ENCODE measurements at regions not wholly inside any gene's neighbourhood (a gene's known extent, or its start where the extent isn't known, plus 50 kb on each side); places are given as distances from the start of the nearest gene placed in this dataset.

DNA sequence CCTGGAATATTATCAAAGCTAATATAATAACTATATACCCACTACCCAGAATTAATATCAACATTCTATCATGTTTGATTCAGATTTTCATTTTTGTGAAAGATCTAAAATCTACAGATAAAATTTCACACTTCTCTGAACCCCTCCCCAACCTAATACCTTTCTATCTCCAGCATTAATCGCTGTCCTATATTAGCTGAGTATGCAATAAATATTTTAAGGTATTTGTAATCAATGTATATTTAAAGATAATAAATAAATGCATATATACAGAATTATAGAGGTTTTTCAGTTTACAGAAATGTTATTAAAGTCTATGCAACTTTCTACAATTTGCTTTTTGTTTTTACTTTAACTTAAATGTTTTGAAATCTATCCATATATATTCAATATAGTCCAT lies 156.7 kb upstream of the NRSN1 start:
- TF ChIP-seq ZFX (IDR thresholded peaks at IDR 0.05) = no peak
- TF ChIP-seq, protein P1, sequence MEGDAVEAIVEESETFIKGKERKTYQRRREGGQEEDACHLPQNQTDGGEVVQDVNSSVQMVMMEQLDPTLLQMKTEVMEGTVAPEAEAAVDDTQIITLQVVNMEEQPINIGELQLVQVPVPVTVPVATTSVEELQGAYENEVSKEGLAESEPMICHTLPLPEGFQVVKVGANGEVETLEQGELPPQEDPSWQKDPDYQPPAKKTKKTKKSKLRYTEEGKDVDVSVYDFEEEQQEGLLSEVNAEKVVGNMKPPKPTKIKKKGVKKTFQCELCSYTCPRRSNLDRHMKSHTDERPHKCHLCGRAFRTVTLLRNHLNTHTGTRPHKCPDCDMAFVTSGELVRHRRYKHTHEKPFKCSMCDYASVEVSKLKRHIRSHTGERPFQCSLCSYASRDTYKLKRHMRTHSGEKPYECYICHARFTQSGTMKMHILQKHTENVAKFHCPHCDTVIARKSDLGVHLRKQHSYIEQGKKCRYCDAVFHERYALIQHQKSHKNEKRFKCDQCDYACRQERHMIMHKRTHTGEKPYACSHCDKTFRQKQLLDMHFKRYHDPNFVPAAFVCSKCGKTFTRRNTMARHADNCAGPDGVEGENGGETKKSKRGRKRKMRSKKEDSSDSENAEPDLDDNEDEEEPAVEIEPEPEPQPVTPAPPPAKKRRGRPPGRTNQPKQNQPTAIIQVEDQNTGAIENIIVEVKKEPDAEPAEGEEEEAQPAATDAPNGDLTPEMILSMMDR (conservative IDR thresholded peaks at IDR 0.05) = no peak
- H3K27ac ChIP-seq = no peak overlapping the region

DNA sequence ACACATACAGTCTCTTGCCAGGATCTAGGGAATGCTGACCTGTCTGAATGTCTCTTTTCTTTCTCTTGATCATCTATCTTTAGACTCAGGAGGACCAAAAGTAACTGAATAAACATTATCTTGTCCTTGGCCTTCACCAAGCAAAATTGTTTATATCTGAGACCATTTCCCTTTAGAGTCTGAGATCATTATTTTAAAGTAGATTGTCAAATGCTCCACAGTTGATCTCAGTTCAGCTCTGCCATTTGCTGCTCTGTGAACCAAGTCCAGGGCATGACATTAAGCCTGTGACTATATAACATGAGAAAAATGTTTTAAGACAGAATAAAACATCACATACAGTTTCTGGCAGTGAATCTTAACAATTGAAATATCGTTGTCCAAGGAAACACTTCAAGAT lies 148.3 kb upstream of the NRSN1 start:
- no peak overlapping the region for H3K27ac ChIP-seq
- TF ChIP-seq ZFX (IDR thresholded peaks at IDR 0.05) = no peak
- TF ChIP-seq, protein P1 (conservative IDR thresholded peaks at IDR 0.05) = no peak

DNA sequence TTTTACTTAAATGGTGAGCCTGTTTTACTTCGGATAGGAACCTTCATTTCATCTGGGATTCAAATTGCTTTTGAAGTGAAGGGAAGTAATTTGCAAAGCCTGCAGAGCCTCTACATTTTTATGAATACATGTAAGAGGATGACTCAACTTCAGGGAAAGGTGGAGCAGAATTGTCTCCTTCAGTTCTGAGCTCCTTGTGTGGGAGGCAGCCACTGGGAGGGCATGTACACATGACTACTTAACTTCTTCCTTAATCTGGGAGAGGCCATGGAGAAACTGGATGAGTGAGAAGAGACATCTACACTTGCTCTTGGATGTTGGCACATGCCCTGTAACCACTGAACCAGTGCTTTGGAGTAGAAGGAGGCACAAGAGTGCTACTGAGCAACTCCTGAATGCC lies 145.1 kb upstream of the NRSN1 start:
- no peak overlapping the region for H3K27ac ChIP-seq
- TF ChIP-seq, protein P1 (conservative IDR thresholded peaks at IDR 0.05) = no peak
- no peak for TF ChIP-seq ZFX (IDR thresholded peaks at IDR 0.05)

DNA sequence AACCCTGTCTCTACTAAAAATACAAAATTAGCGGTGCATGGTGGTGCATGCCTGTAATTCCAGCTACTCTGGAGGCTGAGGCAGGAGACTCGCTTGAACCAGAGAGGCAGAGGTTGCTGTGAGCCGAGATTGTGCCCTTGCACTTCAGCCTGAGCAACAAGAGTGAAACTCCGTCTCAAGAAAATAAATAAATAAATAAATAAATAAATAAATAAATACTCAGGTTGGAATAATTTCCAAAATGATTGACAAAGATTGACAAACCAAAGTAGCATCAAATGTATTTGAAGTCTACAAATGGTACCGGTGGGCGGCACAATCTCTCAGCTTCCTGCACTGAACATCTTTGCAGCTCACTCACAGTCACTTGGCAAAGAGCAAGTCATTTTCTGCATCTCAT lies 144.1 kb upstream of the NRSN1 start:
- TF ChIP-seq, protein P1 (conservative IDR thresholded peaks at IDR 0.05) = no peak
- no peak for TF ChIP-seq ZFX (IDR thresholded peaks at IDR 0.05)
- H3K27ac ChIP-seq = no peak overlapping the region

DNA sequence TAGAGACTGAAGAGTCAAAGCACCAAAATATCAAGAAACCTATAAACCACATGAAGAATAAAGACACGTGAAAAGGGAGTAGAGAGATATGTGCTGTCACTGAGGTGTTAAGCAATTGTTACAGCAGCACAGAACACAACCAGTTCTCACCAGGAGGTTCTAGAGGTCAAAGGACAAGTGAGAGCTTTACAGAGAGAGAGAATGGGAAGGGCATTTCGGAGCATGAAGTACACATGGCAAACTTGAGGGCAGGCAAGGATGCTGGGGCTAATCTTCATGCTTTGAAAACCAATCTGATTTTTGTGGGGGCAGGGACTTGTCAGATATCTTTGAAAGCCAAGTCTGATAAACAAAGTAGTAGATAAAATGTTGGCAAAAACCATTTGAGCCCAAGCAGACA lies 142.3 kb upstream of the NRSN1 start:
- no peak overlapping the region for H3K27ac ChIP-seq
- TF ChIP-seq, protein P1 (conservative IDR thresholded peaks at IDR 0.05) = no peak

DNA sequence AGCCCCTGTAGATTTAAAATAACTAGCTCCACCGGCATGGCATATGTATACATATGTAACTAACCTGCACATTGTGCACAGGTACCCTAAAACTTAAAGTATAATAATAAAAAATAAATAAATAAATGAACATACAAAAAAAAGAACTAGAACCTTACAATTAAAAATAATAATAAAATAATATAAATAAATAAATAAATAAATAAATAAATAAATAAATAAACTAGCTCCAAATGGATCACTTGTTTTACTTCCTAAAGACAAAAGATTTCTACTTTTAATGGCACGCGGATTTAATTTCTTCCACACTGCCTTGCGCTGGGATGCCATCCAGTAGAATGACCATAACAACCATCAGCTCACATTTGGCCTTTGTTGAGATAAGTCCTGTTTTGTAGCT lies 141.0 kb upstream of the NRSN1 start:
- no peak overlapping the region for H3K27ac ChIP-seq
- TF ChIP-seq, protein P1 (conservative IDR thresholded peaks at IDR 0.05) = no peak
- no peak for TF ChIP-seq ZFX (IDR thresholded peaks at IDR 0.05)

DNA sequence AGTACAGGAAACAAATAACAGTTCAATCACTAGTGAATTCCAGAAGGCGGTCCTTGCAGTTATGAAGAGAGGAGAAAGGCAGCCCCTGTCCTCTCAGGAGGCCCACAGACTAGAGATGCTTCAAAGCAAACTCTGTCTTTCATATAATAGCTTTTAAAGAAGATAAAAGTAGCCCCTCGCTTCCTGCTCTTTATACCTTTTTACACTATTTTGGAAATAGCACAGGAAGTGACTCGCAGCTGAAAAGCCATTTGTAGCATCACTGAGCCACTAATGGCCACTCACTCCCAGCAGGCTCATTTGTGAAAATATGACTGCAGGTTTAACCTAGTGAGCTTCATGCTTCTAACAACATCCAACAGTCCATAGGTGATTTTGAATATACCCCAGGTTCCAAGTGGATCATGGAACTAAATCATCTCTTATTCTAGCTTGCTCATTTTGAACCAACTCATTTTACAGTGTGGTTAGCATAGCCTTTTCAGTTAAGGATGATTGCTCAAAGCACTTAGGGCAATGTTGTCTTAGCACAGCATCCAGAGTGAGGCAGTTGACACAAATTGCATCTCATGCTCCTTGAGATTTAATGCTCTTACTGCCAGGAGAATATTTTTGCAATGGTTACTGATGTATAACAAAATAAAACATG lies 136.0 kb upstream of the NRSN1 start:
- TF ChIP-seq, protein P1 (conservative IDR thresholded peaks at IDR 0.05) = no peak
- no peak for TF ChIP-seq ZFX (IDR thresholded peaks at IDR 0.05)
- H3K27ac ChIP-seq = no peak overlapping the region
